ENCODE measurements at regions not wholly inside any gene's neighbourhood (a gene's known extent, or its start where the extent isn't known, plus 50 kb on each side); places are given as distances from the start of the nearest gene placed in this dataset.

DNA sequence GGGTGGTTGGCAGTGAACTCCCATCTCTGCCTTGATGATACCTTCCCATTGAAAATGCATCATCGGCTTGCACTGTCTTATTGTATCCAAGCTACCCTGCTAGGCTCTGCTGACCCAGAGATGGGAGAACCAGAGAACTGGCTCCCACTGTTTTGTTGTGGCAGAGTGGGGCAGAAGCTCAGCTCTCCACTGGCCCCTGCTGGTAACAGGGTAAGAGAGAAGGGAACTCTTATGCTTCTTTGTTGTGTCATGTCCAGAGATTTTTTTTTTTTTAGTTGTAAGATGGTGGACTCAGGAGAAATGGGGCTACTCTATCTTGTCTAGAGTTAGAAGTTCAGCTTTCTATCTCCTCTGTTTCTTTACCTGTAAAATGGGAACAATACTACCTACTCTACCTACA lies 100.5 kb upstream of the SDK1 start:
- TF ChIP-seq, protein P1, sequence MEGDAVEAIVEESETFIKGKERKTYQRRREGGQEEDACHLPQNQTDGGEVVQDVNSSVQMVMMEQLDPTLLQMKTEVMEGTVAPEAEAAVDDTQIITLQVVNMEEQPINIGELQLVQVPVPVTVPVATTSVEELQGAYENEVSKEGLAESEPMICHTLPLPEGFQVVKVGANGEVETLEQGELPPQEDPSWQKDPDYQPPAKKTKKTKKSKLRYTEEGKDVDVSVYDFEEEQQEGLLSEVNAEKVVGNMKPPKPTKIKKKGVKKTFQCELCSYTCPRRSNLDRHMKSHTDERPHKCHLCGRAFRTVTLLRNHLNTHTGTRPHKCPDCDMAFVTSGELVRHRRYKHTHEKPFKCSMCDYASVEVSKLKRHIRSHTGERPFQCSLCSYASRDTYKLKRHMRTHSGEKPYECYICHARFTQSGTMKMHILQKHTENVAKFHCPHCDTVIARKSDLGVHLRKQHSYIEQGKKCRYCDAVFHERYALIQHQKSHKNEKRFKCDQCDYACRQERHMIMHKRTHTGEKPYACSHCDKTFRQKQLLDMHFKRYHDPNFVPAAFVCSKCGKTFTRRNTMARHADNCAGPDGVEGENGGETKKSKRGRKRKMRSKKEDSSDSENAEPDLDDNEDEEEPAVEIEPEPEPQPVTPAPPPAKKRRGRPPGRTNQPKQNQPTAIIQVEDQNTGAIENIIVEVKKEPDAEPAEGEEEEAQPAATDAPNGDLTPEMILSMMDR (IDR thresholded peaks at IDR 0.05): no peak
- TF ChIP-seq POLR2A (IDR thresholded peaks at IDR 0.05): no peak
- TF ChIP-seq POLR2AphosphoS5 (IDR thresholded peaks at IDR 0.05): no peak

All from gastroesophageal sphincter (tissue), 3 donors.